ENCODE measurements at regions not wholly inside any gene's neighbourhood (a gene's known extent, or its start where the extent isn't known, plus 50 kb on each side); places are given as distances from the start of the nearest gene placed in this dataset.

DNA sequence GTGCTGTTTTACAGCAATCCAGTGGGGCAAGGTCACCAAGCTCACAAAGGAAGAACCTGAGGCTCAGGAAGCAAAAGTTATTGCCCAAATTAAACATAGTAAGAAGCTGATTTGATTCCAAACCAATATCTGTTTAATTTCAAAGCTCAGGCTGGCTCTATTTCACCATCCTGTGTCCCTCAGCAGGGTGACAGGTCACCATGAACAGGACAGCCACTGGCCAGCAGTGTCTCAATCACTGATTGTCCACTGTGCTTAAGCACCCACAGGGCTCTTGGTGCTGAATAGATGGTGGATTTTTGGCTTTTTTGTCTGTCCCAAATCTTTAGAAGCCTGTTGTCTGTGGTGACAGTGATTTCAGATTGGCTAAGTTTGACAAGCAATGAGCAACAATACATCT, 146.4 kb upstream of the ZNF32 start:
- Histone ChIP-seq H3K4me2 (no peak overlapping the region), H3K9me2 (no peaks in the 10 kb centered on the region), H2AFZ (ENCODE audit: low read depth) (no peak overlapping the region), H3K27ac (ENCODE audit: low read depth in 2 of 2, low read length in 1 of 2) (no peak overlapping the region), H3K4me1 (ENCODE audit: control insufficient read depth in 1 of 2, insufficient read depth in 2 of 2, low read depth in 1 of 2, low read length in 1 of 2) (peaks cover 0 to 2% of the 10 kb centered on the region in 2 experiments; a peak in 1 of 4 replicates), H3K4me3 (ENCODE audit: low read depth in 2 of 2, low read length in 1 of 2) (no peak overlapping the region), H4K20me1 (ENCODE audit: insufficient read depth) (no peaks in the 10 kb centered on the region), H3K9me3 (no peaks in the 10 kb centered on the region), H3K79me2 (ENCODE audit: insufficient read depth) (no peaks in the 10 kb centered on the region), H3K36me3 (replicated peaks in 1 of 2; ENCODE audit: control insufficient read depth in 1 of 2, insufficient read depth in 2 of 2, low read length in 1 of 2) (no peaks in the 10 kb centered on the region), H3K9ac (no peak overlapping the region), H3F3A (replicated peaks; ENCODE audit: insufficient read depth) (no peaks in the 10 kb centered on the region), H3K27me3 (ENCODE audit: insufficient read depth) (no peaks in the 10 kb centered on the region)
- TF ChIP-seq RAD21 (IDR thresholded peaks at IDR 0.05; ENCODE audit: low read length): no peak
- no peak for TF ChIP-seq NFIC (IDR thresholded peaks at IDR 0.05; ENCODE audit: borderline replicate concordance)
- no peak for TF ChIP-seq ELF1 (IDR thresholded peaks at IDR 0.05)
- TF ChIP-seq RXRA (IDR thresholded peaks at IDR 0.05; ENCODE audit: borderline replicate concordance, low read depth): no peak
- no peak for TF ChIP-seq PBX3 (IDR thresholded peaks at IDR 0.05)
- ChIA-PET CTCF (no interaction called here), POLR2A (no interaction called here)
- no peak for DNase-seq

DNA sequence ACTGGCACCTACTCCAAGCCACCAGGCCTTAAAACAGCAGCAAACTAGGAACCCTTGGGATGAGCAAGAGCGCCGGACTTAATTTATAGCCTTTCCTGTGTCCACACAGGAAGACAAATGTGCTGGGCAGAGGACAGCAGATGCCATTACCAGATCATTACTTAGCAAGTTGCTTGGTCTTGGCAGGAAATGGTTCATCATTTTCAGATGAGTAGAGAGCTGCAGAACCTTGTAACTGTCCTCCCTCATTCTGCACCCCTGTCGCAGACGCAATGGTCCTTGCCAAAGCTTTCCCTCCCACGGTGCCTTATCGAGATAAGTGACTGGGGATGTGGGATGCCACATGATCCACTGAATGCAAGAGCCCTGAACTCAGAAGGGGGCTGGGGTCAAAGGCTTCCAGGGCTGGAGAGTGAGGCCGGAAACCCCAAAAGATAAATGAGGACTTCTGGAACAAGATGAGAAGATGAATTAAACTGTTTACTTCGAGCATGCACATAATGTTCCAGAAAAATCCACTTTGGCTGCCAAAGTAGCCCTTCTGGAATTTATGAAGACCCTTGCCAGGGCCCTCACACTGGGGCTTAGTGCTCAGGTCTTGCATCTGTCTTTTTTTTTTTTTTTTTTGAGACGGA, 145.6 kb upstream of the ZNF32 start:
- Histone ChIP-seq H2AFZ (ENCODE audit: low read depth) (no peak overlapping the region), H3K36me3 (replicated peaks in 1 of 2; ENCODE audit: control insufficient read depth in 1 of 2, insufficient read depth in 2 of 2, low read length in 1 of 2) (no peaks in the 10 kb centered on the region), H3K27me3 (ENCODE audit: insufficient read depth) (no peaks in the 10 kb centered on the region), H3K9me3 (no peaks in the 10 kb centered on the region), H4K20me1 (ENCODE audit: insufficient read depth) (no peaks in the 10 kb centered on the region), H3K4me2 (no peak overlapping the region), H3K79me2 (ENCODE audit: insufficient read depth) (no peaks in the 10 kb centered on the region), H3K4me3 (ENCODE audit: low read depth in 2 of 2, low read length in 1 of 2) (no peak overlapping the region), H3K27ac (ENCODE audit: low read depth in 2 of 2, low read length in 1 of 2) (no peak overlapping the region), H3K4me1 (ENCODE audit: control insufficient read depth in 1 of 2, insufficient read depth in 2 of 2, low read depth in 1 of 2, low read length in 1 of 2) (peaks cover 0 to 2% of the 10 kb centered on the region in 2 experiments; a peak in 1 of 4 replicates), H3F3A (replicated peaks; ENCODE audit: insufficient read depth) (no peaks in the 10 kb centered on the region), H3K9me2 (no peaks in the 10 kb centered on the region), H3K9ac (no peak overlapping the region)
- ChIA-PET POLR2A (no interaction called here), CTCF (no interaction called here)
- DNase-seq: no peak
- 62% methylated on average over 9 of the region's 9 CpGs for WGBS (ENCODE audit: low lambda C conversion rate)
- TF ChIP-seq SMC3 (IDR thresholded peaks at IDR 0.05; ENCODE audit: low read depth, low read length) (no peak), TAF1 (IDR thresholded peaks at IDR 0.05; ENCODE audit: borderline replicate concordance, low read depth, low read length) (no peak), RXRA (IDR thresholded peaks at IDR 0.05; ENCODE audit: borderline replicate concordance, low read depth) (no peak), EZH2phosphoT487 (IDR thresholded peaks at IDR 0.05; ENCODE audit: borderline replicate concordance, low read depth) (no peak), TEAD4 (IDR thresholded peaks at IDR 0.05; ENCODE audit: borderline replicate concordance, insufficient read depth) (no peak), SIN3A (IDR thresholded peaks at IDR 0.05; ENCODE audit: borderline replicate concordance, low read depth, low read length) (no peak), FOSL2 (IDR thresholded peaks at IDR 0.05; ENCODE audit: borderline replicate concordance, low read depth) (no peak), MEF2A (IDR thresholded peaks at IDR 0.05; ENCODE audit: borderline replicate concordance, low read depth) (no peak), PBX3 (IDR thresholded peaks at IDR 0.05) (no peak), GATA2 (CRISPR knock-in tag; IDR thresholded peaks at IDR 0.05) (no peak), USF2 (IDR thresholded peaks at IDR 0.05; ENCODE audit: borderline replicate concordance, low read depth, low read length) (no peak), EP300 (IDR thresholded peaks at IDR 0.05; ENCODE audit: borderline replicate concordance in 1 of 2, low read depth in 1 of 2, low read length in 1 of 2) (no peak)
- TF ChIP-seq, protein P1, sequence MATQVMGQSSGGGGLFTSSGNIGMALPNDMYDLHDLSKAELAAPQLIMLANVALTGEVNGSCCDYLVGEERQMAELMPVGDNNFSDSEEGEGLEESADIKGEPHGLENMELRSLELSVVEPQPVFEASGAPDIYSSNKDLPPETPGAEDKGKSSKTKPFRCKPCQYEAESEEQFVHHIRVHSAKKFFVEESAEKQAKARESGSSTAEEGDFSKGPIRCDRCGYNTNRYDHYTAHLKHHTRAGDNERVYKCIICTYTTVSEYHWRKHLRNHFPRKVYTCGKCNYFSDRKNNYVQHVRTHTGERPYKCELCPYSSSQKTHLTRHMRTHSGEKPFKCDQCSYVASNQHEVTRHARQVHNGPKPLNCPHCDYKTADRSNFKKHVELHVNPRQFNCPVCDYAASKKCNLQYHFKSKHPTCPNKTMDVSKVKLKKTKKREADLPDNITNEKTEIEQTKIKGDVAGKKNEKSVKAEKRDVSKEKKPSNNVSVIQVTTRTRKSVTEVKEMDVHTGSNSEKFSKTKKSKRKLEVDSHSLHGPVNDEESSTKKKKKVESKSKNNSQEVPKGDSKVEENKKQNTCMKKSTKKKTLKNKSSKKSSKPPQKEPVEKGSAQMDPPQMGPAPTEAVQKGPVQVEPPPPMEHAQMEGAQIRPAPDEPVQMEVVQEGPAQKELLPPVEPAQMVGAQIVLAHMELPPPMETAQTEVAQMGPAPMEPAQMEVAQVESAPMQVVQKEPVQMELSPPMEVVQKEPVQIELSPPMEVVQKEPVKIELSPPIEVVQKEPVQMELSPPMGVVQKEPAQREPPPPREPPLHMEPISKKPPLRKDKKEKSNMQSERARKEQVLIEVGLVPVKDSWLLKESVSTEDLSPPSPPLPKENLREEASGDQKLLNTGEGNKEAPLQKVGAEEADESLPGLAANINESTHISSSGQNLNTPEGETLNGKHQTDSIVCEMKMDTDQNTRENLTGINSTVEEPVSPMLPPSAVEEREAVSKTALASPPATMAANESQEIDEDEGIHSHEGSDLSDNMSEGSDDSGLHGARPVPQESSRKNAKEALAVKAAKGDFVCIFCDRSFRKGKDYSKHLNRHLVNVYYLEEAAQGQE (IDR thresholded peaks at IDR 0.05; ENCODE audit: low read depth, low read length): no peak
- TF ChIP-seq, protein P2, sequence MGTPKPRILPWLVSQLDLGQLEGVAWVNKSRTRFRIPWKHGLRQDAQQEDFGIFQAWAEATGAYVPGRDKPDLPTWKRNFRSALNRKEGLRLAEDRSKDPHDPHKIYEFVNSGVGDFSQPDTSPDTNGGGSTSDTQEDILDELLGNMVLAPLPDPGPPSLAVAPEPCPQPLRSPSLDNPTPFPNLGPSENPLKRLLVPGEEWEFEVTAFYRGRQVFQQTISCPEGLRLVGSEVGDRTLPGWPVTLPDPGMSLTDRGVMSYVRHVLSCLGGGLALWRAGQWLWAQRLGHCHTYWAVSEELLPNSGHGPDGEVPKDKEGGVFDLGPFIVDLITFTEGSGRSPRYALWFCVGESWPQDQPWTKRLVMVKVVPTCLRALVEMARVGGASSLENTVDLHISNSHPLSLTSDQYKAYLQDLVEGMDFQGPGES (IDR thresholded peaks at IDR 0.05; ENCODE audit: low read depth, low read length): no peak
